IMR-90 (cell line): ENCODE measurements at regions not wholly inside any gene's neighbourhood (a gene's known extent, or its start where the extent isn't known, plus 50 kb on each side); places are given as distances from the start of the nearest gene placed in this dataset.

Source experiments
- ATAC-seq: fragments of 200-7000 bp; cut with Tn5 transposase; 2 replicates; pipeline ENCODE4 v1.9.1; 2020; ENCODE audit warnings: low read depth, mild to moderate bottlenecking, moderate library complexity
- BruUV-seq: library from RNA; stranded (reverse); fragments of 400-500 nt; replicated peaks from 2 replicates; lab custom pipeline; 2021; lab: Mats Ljungman, UMichigan
- CTCF ChIA-PET: fragments of 300-600 bp; formaldehyde crosslinking; extraction: SDS; loops from one replicate; lab custom pipeline; 2021; ENCODE audit warnings: antibody characterized with exemption; lab: Yijun Ruan, JAX
- POLR2A ChIA-PET: fragments of 300-600 bp; sonication (Branson Sonifier 250); formaldehyde crosslinking; loops from one replicate; lab custom pipeline; 2022; ENCODE audit warnings: antibody characterized with exemption; ENCODE audit not compliant: unreplicated experiment; lab: Charles Lee
- DNase-seq: peaks from one replicate; pipeline ENCODE4 v3.0.0; 2013
- H2AFZ ChIP-seq: replicated peaks from 2 replicates; pipeline ENCODE3; 2013; ENCODE audit warnings: low read length, mild to moderate bottlenecking; ENCODE audit not compliant: poor library complexity
- H2AK5ac ChIP-seq: 2 replicates; pipeline ENCODE4 v1.6.1; 2013; ENCODE audit warnings: low read depth, low read length, inconsistent platforms
- H2AK9ac ChIP-seq: replicated peaks from 2 replicates; pipeline ENCODE3; 2013; ENCODE audit warnings: mild to moderate bottlenecking, low read depth, low read length, moderate library complexity; ENCODE audit not compliant: poor library complexity
- H2BK120ac ChIP-seq: 2 replicates; pipeline ENCODE4 v1.6.1; 2013; ENCODE audit warnings: low read depth, low read length, inconsistent platforms
- H2BK15ac ChIP-seq: 3 replicates; pipeline ENCODE4 v1.6.1; 2013; ENCODE audit warnings: low read depth, low read length, inconsistent platforms
- H2BK20ac ChIP-seq: 2 replicates; pipeline ENCODE4 v1.6.1; 2013; ENCODE audit warnings: low read depth, mild to moderate bottlenecking, inconsistent platforms, low read length, moderate library complexity
- H2BK5ac ChIP-seq: 2 replicates; pipeline ENCODE4 v1.6.1; 2013; ENCODE audit warnings: mild to moderate bottlenecking, low read depth, low read length, inconsistent platforms; ENCODE audit not compliant: poor library complexity, severe bottlenecking
- H3K14ac ChIP-seq: replicated peaks from 2 replicates; pipeline ENCODE4 v1.6.1; 2013; ENCODE audit warnings: low read depth, low read length, inconsistent platforms
- H3K18ac ChIP-seq: 2 replicates; pipeline ENCODE4 v1.6.1; 2013; ENCODE audit warnings: low read depth, low read length, control low read depth
- H3K23ac ChIP-seq: 2 replicates; pipeline ENCODE4 v1.6.1; 2013; ENCODE audit warnings: low read depth, low read length, inconsistent platforms
- H3K27ac ChIP-seq: 2 replicates; pipeline ENCODE4 v1.5.1; 2013; ENCODE audit warnings: mild to moderate bottlenecking, control low read depth, low read length; ENCODE audit not compliant: insufficient read depth
- H3K27me3 ChIP-seq: 2 replicates; pipeline ENCODE4 v1.6.1; 2013; ENCODE audit warnings: low read length; ENCODE audit not compliant: control insufficient read depth, insufficient read depth
- H3K36me3 ChIP-seq: 2 replicates; pipeline ENCODE4 v1.6.1; 2013; ENCODE audit warnings: low read length, mixed read lengths; ENCODE audit not compliant: control insufficient read depth, insufficient read depth
- H3K4ac ChIP-seq: 2 replicates; pipeline ENCODE4 v1.6.1; 2013; ENCODE audit warnings: low read depth, low read length, inconsistent platforms
- H3K4me1 ChIP-seq: 2 replicates; pipeline ENCODE4 v1.6.1; 2013; ENCODE audit warnings: low read length, mixed read lengths; ENCODE audit not compliant: control insufficient read depth, insufficient read depth
- H3K4me2 ChIP-seq: 2 replicates; pipeline ENCODE4 v1.6.1; 2013; ENCODE audit warnings: low read depth, mild to moderate bottlenecking, control low read depth, low read length, moderate library complexity
- H3K4me3 ChIP-seq: 2 replicates; pipeline ENCODE4 v1.5.1; 2013; ENCODE audit warnings: low read depth, mild to moderate bottlenecking, control low read depth, low read length, moderate library complexity; ENCODE audit not compliant: insufficient read depth
- H3K56ac ChIP-seq: 2 replicates; pipeline ENCODE4 v1.6.1; 2013; ENCODE audit warnings: low read length, inconsistent platforms; ENCODE audit not compliant: insufficient read depth; ENCODE audit errors: extremely low read depth
- H3K79me1 ChIP-seq, 2 experiments: 2 replicates each; pipeline ENCODE4 v1.6.1; 2013; ENCODE audit warnings: low read length in 2 of 2, inconsistent platforms in 1 of 2, low read depth in 1 of 2
- H3K9ac ChIP-seq: 2 replicates; pipeline ENCODE4 v1.6.1; 2013; ENCODE audit warnings: low read depth, low read length, control low read depth
- H3K9me1 ChIP-seq: 2 replicates; pipeline ENCODE4 v1.6.1; 2013; ENCODE audit warnings: low read length, inconsistent platforms; ENCODE audit not compliant: insufficient read depth
- H3K9me3 ChIP-seq: 2 replicates; pipeline ENCODE4 v1.6.1; 2013; ENCODE audit warnings: low read length; ENCODE audit not compliant: control insufficient read depth, insufficient read depth
- H4K20me1 ChIP-seq: 2 replicates; pipeline ENCODE4 v1.6.1; 2013; ENCODE audit warnings: low read length, inconsistent platforms; ENCODE audit not compliant: insufficient read depth
- H4K5ac ChIP-seq: 2 replicates; pipeline ENCODE4 v1.6.1; 2013; ENCODE audit warnings: mild to moderate bottlenecking, low read depth, low read length, control low read depth
- H4K8ac ChIP-seq, 2 experiments: 2 replicates each; pipeline ENCODE4 v1.6.1; 2013; ENCODE audit warnings: low read depth in 2 of 2, low read length in 2 of 2, control low read depth in 1 of 2, inconsistent platforms in 1 of 2
- H4K91ac ChIP-seq: 2 replicates; pipeline ENCODE4 v1.6.1; 2013; ENCODE audit warnings: low read depth, low read length, inconsistent platforms; ENCODE audit not compliant: insufficient read depth
- RCOR1 ChIP-seq: IDR thresholded peaks from 2 replicates; pipeline ENCODE4 v1.6.1; 2012; ENCODE audit warnings: mild to moderate bottlenecking, low read length, improper control_type of control experiment; ENCODE audit not compliant: insufficient replicate concordance
- WGBS, 2 experiments: methylation state at CpG; one replicate each; pipeline versions ENCODE4 v1.1.5 to v1.1.7; 2013; ENCODE audit warnings: missing lambda C conversion rate in 2 of 2; ENCODE audit not compliant: insufficient read length in 1 of 2; ENCODE audit errors: extremely low coverage in 2 of 2; 5-methylcytosine and 5-hydroxymethylcytosine counted together
- dilution Hi-C: fragments of 300-500 bp; cut with HindIII; formaldehyde crosslinking; loops from one replicate; pipeline ENCODE4 v1.14.3; 2018; ENCODE audit warnings: low sequenced_read_pairs; ENCODE audit not compliant: unreplicated experiment
- in situ Hi-C: fragments of 300-500 bp; cut with MboI; formaldehyde crosslinking; loops from 3 replicates; pipeline ENCODE4 v1.14.3; 2019; ENCODE audit warnings: low sequenced_read_pairs, inconsistent platforms, mixed read lengths
- intact Hi-C: fragments of 100-400 bp; cut with micrococcal nuclease; formaldehyde crosslinking; loops from 2 replicates; pipeline ENCODE4 v1.10.0; 2022

DNA sequence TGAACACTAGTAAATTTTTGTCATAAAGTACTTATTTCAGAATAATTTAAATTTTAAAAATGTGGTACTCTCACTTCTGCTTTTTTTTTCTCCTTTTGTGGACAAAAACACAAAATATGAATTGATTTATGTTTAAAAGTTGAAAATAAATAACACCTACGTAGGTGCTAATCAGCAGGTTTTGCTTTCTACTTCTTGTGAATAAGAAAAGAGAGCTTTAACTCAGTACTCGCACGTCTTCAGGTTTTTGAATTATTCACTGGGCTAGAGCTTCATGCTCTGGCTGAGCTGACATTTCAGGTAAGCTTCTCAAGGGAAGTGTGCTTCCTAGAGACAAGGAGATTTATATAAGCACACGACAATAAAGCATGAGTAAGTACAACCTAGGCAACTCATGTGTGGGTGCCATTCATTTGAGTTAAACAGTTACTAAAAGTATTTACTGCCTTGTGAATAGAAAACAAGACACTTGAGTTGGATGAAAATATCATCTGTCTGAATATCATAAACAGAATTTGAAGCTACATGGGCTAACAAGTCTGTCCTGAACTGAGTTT is 190.0 kb upstream of the POT1 start:
- H3K23ac ChIP-seq = no peak overlapping the region
- no peak overlapping the region for H2AK9ac ChIP-seq
- no peak overlapping the region for H2AK5ac ChIP-seq
- H3K79me1 ChIP-seq = no peaks in the 10 kb centered on the region
- H4K91ac ChIP-seq = no peak overlapping the region
- WGBS, 2 experiments = no CpG with 5 or more reads among the region's 4 CpGs
- H3K27me3 ChIP-seq = no peaks in the 10 kb centered on the region
- H3K4me3 ChIP-seq = no peak overlapping the region
- no peak overlapping the region for H4K5ac ChIP-seq
- ATAC-seq = no peak
- H3K9me1 ChIP-seq = no peaks in the 10 kb centered on the region
- H3K36me3 ChIP-seq = no peaks in the 10 kb centered on the region
- H2BK20ac ChIP-seq = no peak overlapping the region
- H2AFZ ChIP-seq = no peak overlapping the region
- no peak overlapping the region for H3K27ac ChIP-seq
- H3K4me1 ChIP-seq = no peaks in the 10 kb centered on the region
- no peaks in the 10 kb centered on the region for H3K9me3 ChIP-seq
- intact Hi-C loops (no loop called here), in situ Hi-C loops (no loop called here), dilution Hi-C loops (no loop called here)
- H2BK120ac ChIP-seq = no peak overlapping the region
- ChIA-PET CTCF (no interaction called here), POLR2A (no interaction called here)
- H3K18ac ChIP-seq = no peak overlapping the region
- no peak overlapping the region for H3K4me2 ChIP-seq
- no peak overlapping the region for H2BK15ac ChIP-seq
- no peak overlapping the region for H3K9ac ChIP-seq
- no peak overlapping the region for H3K14ac ChIP-seq
- H3K56ac ChIP-seq = no peak overlapping the region
- no peak for TF ChIP-seq RCOR1
- no peak overlapping the region for H4K8ac ChIP-seq
- DNase-seq = no peak
- no peaks in the 10 kb centered on the region for H4K20me1 ChIP-seq
- H2BK5ac ChIP-seq = no peak overlapping the region
- H3K4ac ChIP-seq = no peak overlapping the region
- BruUV-seq = no TSS peak
